IMR-90 (cell line): ENCODE measurements at regions not wholly inside any gene's neighbourhood (a gene's known extent, or its start where the extent isn't known, plus 50 kb on each side); places are given as distances from the start of the nearest gene placed in this dataset.

Experiments
- ATAC-seq: fragments of 200-7000 bp; cut with Tn5 transposase; 2 replicates; pipeline ENCODE4 v1.9.1; 2020; ENCODE audit warnings: low read depth, mild to moderate bottlenecking, moderate library complexity
- BruUV-seq: library from RNA; stranded (reverse); fragments of 400-500 nt; replicated peaks from 2 replicates; lab custom pipeline; 2021; lab: Mats Ljungman, UMichigan
- CTCF ChIA-PET: fragments of 300-600 bp; formaldehyde crosslinking; extraction: SDS; loops from one replicate; lab custom pipeline; 2021; ENCODE audit warnings: antibody characterized with exemption; lab: Yijun Ruan, JAX
- POLR2A ChIA-PET: fragments of 300-600 bp; sonication (Branson Sonifier 250); formaldehyde crosslinking; loops from one replicate; lab custom pipeline; 2022; ENCODE audit warnings: antibody characterized with exemption; ENCODE audit not compliant: unreplicated experiment; lab: Charles Lee
- DNase-seq: peaks from one replicate; pipeline ENCODE4 v3.0.0; 2013
- H2AFZ ChIP-seq: replicated peaks from 2 replicates; pipeline ENCODE3; 2013; ENCODE audit warnings: low read length, mild to moderate bottlenecking; ENCODE audit not compliant: poor library complexity
- H2AK5ac ChIP-seq: 2 replicates; pipeline ENCODE4 v1.6.1; 2013; ENCODE audit warnings: low read depth, low read length, inconsistent platforms
- H2AK9ac ChIP-seq: replicated peaks from 2 replicates; pipeline ENCODE3; 2013; ENCODE audit warnings: mild to moderate bottlenecking, low read depth, low read length, moderate library complexity; ENCODE audit not compliant: poor library complexity
- H2BK120ac ChIP-seq: 2 replicates; pipeline ENCODE4 v1.6.1; 2013; ENCODE audit warnings: low read depth, low read length, inconsistent platforms
- H2BK15ac ChIP-seq: 3 replicates; pipeline ENCODE4 v1.6.1; 2013; ENCODE audit warnings: low read depth, low read length, inconsistent platforms
- H2BK20ac ChIP-seq: 2 replicates; pipeline ENCODE4 v1.6.1; 2013; ENCODE audit warnings: low read depth, mild to moderate bottlenecking, inconsistent platforms, low read length, moderate library complexity
- H2BK5ac ChIP-seq: 2 replicates; pipeline ENCODE4 v1.6.1; 2013; ENCODE audit warnings: mild to moderate bottlenecking, low read depth, low read length, inconsistent platforms; ENCODE audit not compliant: poor library complexity, severe bottlenecking
- H3K14ac ChIP-seq: replicated peaks from 2 replicates; pipeline ENCODE4 v1.6.1; 2013; ENCODE audit warnings: low read depth, low read length, inconsistent platforms
- H3K18ac ChIP-seq: 2 replicates; pipeline ENCODE4 v1.6.1; 2013; ENCODE audit warnings: low read depth, low read length, control low read depth
- H3K23ac ChIP-seq: 2 replicates; pipeline ENCODE4 v1.6.1; 2013; ENCODE audit warnings: low read depth, low read length, inconsistent platforms
- H3K27ac ChIP-seq: 2 replicates; pipeline ENCODE4 v1.5.1; 2013; ENCODE audit warnings: mild to moderate bottlenecking, control low read depth, low read length; ENCODE audit not compliant: insufficient read depth
- H3K27me3 ChIP-seq: 2 replicates; pipeline ENCODE4 v1.6.1; 2013; ENCODE audit warnings: low read length; ENCODE audit not compliant: control insufficient read depth, insufficient read depth
- H3K36me3 ChIP-seq: 2 replicates; pipeline ENCODE4 v1.6.1; 2013; ENCODE audit warnings: low read length, mixed read lengths; ENCODE audit not compliant: control insufficient read depth, insufficient read depth
- H3K4ac ChIP-seq: 2 replicates; pipeline ENCODE4 v1.6.1; 2013; ENCODE audit warnings: low read depth, low read length, inconsistent platforms
- H3K4me1 ChIP-seq: 2 replicates; pipeline ENCODE4 v1.6.1; 2013; ENCODE audit warnings: low read length, mixed read lengths; ENCODE audit not compliant: control insufficient read depth, insufficient read depth
- H3K4me2 ChIP-seq: 2 replicates; pipeline ENCODE4 v1.6.1; 2013; ENCODE audit warnings: low read depth, mild to moderate bottlenecking, control low read depth, low read length, moderate library complexity
- H3K4me3 ChIP-seq: 2 replicates; pipeline ENCODE4 v1.5.1; 2013; ENCODE audit warnings: low read depth, mild to moderate bottlenecking, control low read depth, low read length, moderate library complexity; ENCODE audit not compliant: insufficient read depth
- H3K56ac ChIP-seq: 2 replicates; pipeline ENCODE4 v1.6.1; 2013; ENCODE audit warnings: low read length, inconsistent platforms; ENCODE audit not compliant: insufficient read depth; ENCODE audit errors: extremely low read depth
- H3K79me1 ChIP-seq, 2 experiments: 2 replicates each; pipeline ENCODE4 v1.6.1; 2013; ENCODE audit warnings: low read length in 2 of 2, inconsistent platforms in 1 of 2, low read depth in 1 of 2
- H3K9ac ChIP-seq: 2 replicates; pipeline ENCODE4 v1.6.1; 2013; ENCODE audit warnings: low read depth, low read length, control low read depth
- H3K9me1 ChIP-seq: 2 replicates; pipeline ENCODE4 v1.6.1; 2013; ENCODE audit warnings: low read length, inconsistent platforms; ENCODE audit not compliant: insufficient read depth
- H3K9me3 ChIP-seq: 2 replicates; pipeline ENCODE4 v1.6.1; 2013; ENCODE audit warnings: low read length; ENCODE audit not compliant: control insufficient read depth, insufficient read depth
- H4K20me1 ChIP-seq: 2 replicates; pipeline ENCODE4 v1.6.1; 2013; ENCODE audit warnings: low read length, inconsistent platforms; ENCODE audit not compliant: insufficient read depth
- H4K5ac ChIP-seq: 2 replicates; pipeline ENCODE4 v1.6.1; 2013; ENCODE audit warnings: mild to moderate bottlenecking, low read depth, low read length, control low read depth
- H4K8ac ChIP-seq, 2 experiments: 2 replicates each; pipeline ENCODE4 v1.6.1; 2013; ENCODE audit warnings: low read depth in 2 of 2, low read length in 2 of 2, control low read depth in 1 of 2, inconsistent platforms in 1 of 2
- H4K91ac ChIP-seq: 2 replicates; pipeline ENCODE4 v1.6.1; 2013; ENCODE audit warnings: low read depth, low read length, inconsistent platforms; ENCODE audit not compliant: insufficient read depth
- CEBPB ChIP-seq: IDR thresholded peaks from 2 replicates; pipeline ENCODE4 v1.6.1; 2012; ENCODE audit warnings: low read depth, low read length, improper control_type of control experiment
- CHD1 ChIP-seq: IDR thresholded peaks from 2 replicates; pipeline ENCODE4 v1.6.1; 2012; ENCODE audit warnings: low read depth, low read length, improper control_type of control experiment
- ELK1 ChIP-seq: fragments of 150-350 bp; IDR thresholded peaks from 2 replicates; pipeline ENCODE4 v1.6.1; 2016; ENCODE audit warnings: low read depth, mild to moderate bottlenecking, low read length, moderate library complexity, borderline replicate concordance
- FOS ChIP-seq: fragments of 150-350 bp; IDR thresholded peaks from 2 replicates; pipeline ENCODE4 v1.6.1; 2016; ENCODE audit warnings: low read depth, low read length
- MAFK ChIP-seq: IDR thresholded peaks from 2 replicates; pipeline ENCODE4 v1.6.1; 2012; ENCODE audit warnings: low read depth, low read length, improper control_type of control experiment
- MXI1 ChIP-seq: IDR thresholded peaks from 2 replicates; pipeline ENCODE4 v1.6.1; 2012; ENCODE audit warnings: low read depth, mild to moderate bottlenecking, low read length, moderate library complexity, borderline replicate concordance
- POLR2A ChIP-seq: IDR thresholded peaks from 2 replicates; pipeline ENCODE4 v1.6.1; 2012; ENCODE audit warnings: mild to moderate bottlenecking, low read depth, low read length
- RFX5 ChIP-seq: IDR thresholded peaks from 2 replicates; pipeline ENCODE4 v1.8.0; 2012; ENCODE audit warnings: low read depth, mild to moderate bottlenecking, low read length, moderate library complexity
- WGBS, 2 experiments: methylation state at CpG; one replicate each; pipeline versions ENCODE4 v1.1.5 to v1.1.7; 2013; ENCODE audit warnings: missing lambda C conversion rate in 2 of 2; ENCODE audit not compliant: insufficient read length in 1 of 2; ENCODE audit errors: extremely low coverage in 2 of 2; 5-methylcytosine and 5-hydroxymethylcytosine counted together
- dilution Hi-C: fragments of 300-500 bp; cut with HindIII; formaldehyde crosslinking; loops from one replicate; pipeline ENCODE4 v1.14.3; 2018; ENCODE audit warnings: low sequenced_read_pairs; ENCODE audit not compliant: unreplicated experiment
- in situ Hi-C: fragments of 300-500 bp; cut with MboI; formaldehyde crosslinking; loops from 3 replicates; pipeline ENCODE4 v1.14.3; 2019; ENCODE audit warnings: low sequenced_read_pairs, inconsistent platforms, mixed read lengths
- intact Hi-C: fragments of 100-400 bp; cut with micrococcal nuclease; formaldehyde crosslinking; loops from 2 replicates; pipeline ENCODE4 v1.10.0; 2022
- TF ChIP-seq, protein P1 (sequence below): conservative IDR thresholded peaks from 2 replicates; pipeline ENCODE4 v1.5.1; 2012; ENCODE audit warnings: mild to moderate bottlenecking, low read depth, low read length, improper control_type of control experiment

DNA sequence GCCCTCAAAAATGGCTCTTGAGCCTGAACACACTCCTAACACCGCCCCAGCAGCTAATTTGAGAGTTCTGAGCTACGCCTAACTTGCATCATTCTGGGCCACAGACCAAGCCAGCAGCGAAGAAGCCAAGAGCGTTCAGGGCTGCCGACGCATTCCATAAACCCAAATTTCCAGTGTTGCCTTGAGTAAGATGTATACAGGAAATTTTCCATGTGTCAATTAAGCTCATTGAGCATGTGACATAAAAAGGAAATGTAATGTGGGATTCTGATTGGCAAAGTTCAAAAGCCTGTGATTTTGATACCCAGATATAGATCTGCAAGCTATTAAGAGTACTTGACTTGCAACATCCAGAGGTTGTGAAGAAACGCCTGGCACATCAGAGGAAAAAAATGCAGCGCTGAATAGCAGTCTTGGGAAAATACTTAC lies 148.6 kb upstream of the NR2F2 start:
- H3K4me3 ChIP-seq, result no peak overlapping the region
- ATAC-seq, result peak; percentile 80
- no peaks in the 10 kb centered on the region for H3K79me1 ChIP-seq
- H3K14ac ChIP-seq, result peak overlapping the region; percentile 47; the same call in 1 of the 2 replicates
- no CpG with 5 or more reads among the region's 8 CpGs for WGBS, 2 experiments
- H4K91ac ChIP-seq, result peak overlapping the region; percentile 65; the same call in 1 of the 2 replicates
- H2BK5ac ChIP-seq, result peak overlapping the region; percentile 9
- peak overlapping the region; percentile 73; the same call in 1 of the 2 replicates for H3K4me2 ChIP-seq
- no peak overlapping the region for H2BK15ac ChIP-seq
- H2AK5ac ChIP-seq, result no peak overlapping the region
- dilution Hi-C loops (no loop called here), intact Hi-C loops (loop anchor here (5.0 kb wide), 1 partner anchor 145 kb away; no protein-coding TSS in a partner anchor), in situ Hi-C loops (no loop called here)
- ChIA-PET POLR2A (no interaction called here), CTCF (interaction anchor here (1.7 kb wide), 1 partner anchor 21 kb away, joined by 4 read pairs; no protein-coding TSS in a partner anchor)
- peak; percentile 90 for TF ChIP-seq CEBPB
- TF ChIP-seq MXI1, result no peak
- TF ChIP-seq ELK1, result no peak
- TF ChIP-seq, protein P1, sequence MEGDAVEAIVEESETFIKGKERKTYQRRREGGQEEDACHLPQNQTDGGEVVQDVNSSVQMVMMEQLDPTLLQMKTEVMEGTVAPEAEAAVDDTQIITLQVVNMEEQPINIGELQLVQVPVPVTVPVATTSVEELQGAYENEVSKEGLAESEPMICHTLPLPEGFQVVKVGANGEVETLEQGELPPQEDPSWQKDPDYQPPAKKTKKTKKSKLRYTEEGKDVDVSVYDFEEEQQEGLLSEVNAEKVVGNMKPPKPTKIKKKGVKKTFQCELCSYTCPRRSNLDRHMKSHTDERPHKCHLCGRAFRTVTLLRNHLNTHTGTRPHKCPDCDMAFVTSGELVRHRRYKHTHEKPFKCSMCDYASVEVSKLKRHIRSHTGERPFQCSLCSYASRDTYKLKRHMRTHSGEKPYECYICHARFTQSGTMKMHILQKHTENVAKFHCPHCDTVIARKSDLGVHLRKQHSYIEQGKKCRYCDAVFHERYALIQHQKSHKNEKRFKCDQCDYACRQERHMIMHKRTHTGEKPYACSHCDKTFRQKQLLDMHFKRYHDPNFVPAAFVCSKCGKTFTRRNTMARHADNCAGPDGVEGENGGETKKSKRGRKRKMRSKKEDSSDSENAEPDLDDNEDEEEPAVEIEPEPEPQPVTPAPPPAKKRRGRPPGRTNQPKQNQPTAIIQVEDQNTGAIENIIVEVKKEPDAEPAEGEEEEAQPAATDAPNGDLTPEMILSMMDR, result no peak
- TF ChIP-seq CHD1, result no peak
- no peak for TF ChIP-seq RFX5
- 0 out of 2 replicates have a peak, but pooled peaks have one; percentile 20 for TF ChIP-seq FOS
- no peak for TF ChIP-seq POLR2A
- TF ChIP-seq MAFK, result no peak
- H3K4ac ChIP-seq, result peak overlapping the region; percentile 49; the same call in 1 of the 2 replicates
- H2AK9ac ChIP-seq, result no peak overlapping the region
- H3K9me3 ChIP-seq, result no peaks in the 10 kb centered on the region
- no peak overlapping the region; the same call in 1 of the 2 replicates for H3K56ac ChIP-seq
- BruUV-seq, result no TSS peak
- peak overlapping the region; percentile 47 to 80; a peak in 3 of 4 replicates for H4K8ac ChIP-seq
- peak overlapping the region; percentile 46 for H2AFZ ChIP-seq
- peak overlapping the region; percentile 27 for H2BK120ac ChIP-seq
- peak overlapping the region; percentile 21; the same call in 1 of the 2 replicates for H3K18ac ChIP-seq
- H3K9me1 ChIP-seq, result no peaks in the 10 kb centered on the region
- peak overlapping the region; percentile 80; the same call in 1 of the 2 replicates for H3K27ac ChIP-seq
- H2BK20ac ChIP-seq, result peak overlapping the region; percentile 30
- peak; percentile 88 for DNase-seq
- H3K36me3 ChIP-seq, result no peaks in the 10 kb centered on the region
- peaks cover 8% of the 10 kb centered on the region for H3K4me1 ChIP-seq
- no peaks in the 10 kb centered on the region for H3K27me3 ChIP-seq
- H3K9ac ChIP-seq, result no peak overlapping the region
- no peaks in the 10 kb centered on the region for H4K20me1 ChIP-seq
- peak overlapping the region; percentile 64; the same call in 1 of the 2 replicates for H4K5ac ChIP-seq
- no peak overlapping the region for H3K23ac ChIP-seq
